Left lobe of liver (tissue), 2 donors: ENCODE measurements at regions not wholly inside any gene's neighbourhood (a gene's known extent, or its start where the extent isn't known, plus 50 kb on each side); places are given as distances from the start of the nearest gene placed in this dataset.
A peak's percentile ranks its signal among the peaks of the same experiment; 100 is the strongest.
"Not testable (repeated sequence)": the region's sequence is repeated elsewhere in the genome, so short reads cannot be mapped to it uniquely, and the experiment has no call there.

ENCODE experiments used
- ATAC-seq: fragments of 200-7000 bp; cut with Tn5 transposase; one replicate; pipeline ENCODE4 v1.9.1; 2020; ENCODE audit warnings: mild to moderate bottlenecking, moderate library complexity
- DNase-seq: peaks from one replicate; pipeline ENCODE4 v3.0.0-alpha.2; 2020; ENCODE audit warnings: low spot score
- donor health status: DM: no; HTN: no; CAD: no; lungs with moderate emphysema.
- donor health status: DM: no; HTN: yes; CAD: no.

- not testable (repeated sequence) for ATAC-seq, DNase-seq
Observed at GRCh38 chr9:67331634-67332033, 339.3 kb upstream of the SPATA31A3 start.

- ATAC-seq, DNase-seq: not testable (repeated sequence)
Observed at GRCh38 chr9:67313409-67313808, 321.1 kb upstream of the SPATA31A3 start.

- not testable (repeated sequence) for ATAC-seq, DNase-seq
Observed at GRCh38 chr9:67312504-67312903, 320.2 kb upstream of the SPATA31A3 start.

- DNase-seq, ATAC-seq: not testable (repeated sequence)
Observed at GRCh38 chr9:67307109-67307508, 314.8 kb upstream of the SPATA31A3 start.

GRCh38 chr9:67288797-67289196, 296.4 kb upstream of the SPATA31A3 start:
- not testable (repeated sequence) for DNase-seq, ATAC-seq

- ATAC-seq, DNase-seq: not testable (repeated sequence)
Observed at GRCh38 chr9:67288117-67288735, 295.9 kb upstream of the SPATA31A3 start.

- ATAC-seq, DNase-seq: not testable (repeated sequence)
Observed at GRCh38 chr9:67284299-67284698, 291.9 kb upstream of the SPATA31A3 start.

- not testable (repeated sequence) for DNase-seq, ATAC-seq
Observed at GRCh38 chr9:67281574-67281973, 289.2 kb upstream of the SPATA31A3 start.

- ATAC-seq, DNase-seq: not testable (repeated sequence)
Observed at GRCh38 chr9:67269692-67270091, 277.3 kb upstream of the SPATA31A3 start.

- not testable (repeated sequence) for DNase-seq, ATAC-seq
Observed at GRCh38 chr9:67257894-67258293, 265.5 kb upstream of the SPATA31A3 start.

- not testable (repeated sequence) for ATAC-seq, DNase-seq
Observed at GRCh38 chr9:67248967-67249366, 256.6 kb upstream of the SPATA31A3 start.

GRCh38 chr9:67212073-67212472, 219.7 kb upstream of the SPATA31A3 start:
- DNase-seq, result not testable (repeated sequence)

GRCh38 chr9:67210842-67211241, 218.5 kb upstream of the SPATA31A3 start:
- not testable (repeated sequence) for ATAC-seq, DNase-seq

More at GRCh38 chr9:67212073-67212472, 219.7 kb upstream of the SPATA31A3 start:
- not testable (repeated sequence) for ATAC-seq

- not testable (repeated sequence) for ATAC-seq, DNase-seq
Observed at GRCh38 chr9:67208831-67209437, 216.6 kb upstream of the SPATA31A3 start.

- not testable (repeated sequence) for ATAC-seq, DNase-seq
Observed at GRCh38 chr9:67196135-67196534, 203.8 kb upstream of the SPATA31A3 start.

GRCh38 chr9:67195357-67195756, 203.0 kb upstream of the SPATA31A3 start:
- not testable (repeated sequence) for DNase-seq, ATAC-seq

- not testable (repeated sequence) for ATAC-seq, DNase-seq
Observed at GRCh38 chr9:67179185-67179584, 186.8 kb upstream of the SPATA31A3 start.

GRCh38 chr9:67175167-67175566, 182.8 kb upstream of the SPATA31A3 start:
- ATAC-seq, result peak; percentile 24
- not testable (repeated sequence) for DNase-seq

- DNase-seq, ATAC-seq: not testable (repeated sequence)
Observed at GRCh38 chr9:67171721-67172120, 179.4 kb upstream of the SPATA31A3 start.

- not testable (repeated sequence) for DNase-seq, ATAC-seq
Observed at GRCh38 chr9:67168530-67169157, 176.3 kb upstream of the SPATA31A3 start.

- not testable (repeated sequence) for ATAC-seq, DNase-seq
Observed at GRCh38 chr9:67166335-67166734, 174.0 kb upstream of the SPATA31A3 start.
